Urothelium cell line (cell line): ENCODE measurements at regions not wholly inside any gene's neighbourhood (a gene's known extent, or its start where the extent isn't known, plus 50 kb on each side); places are given as distances from the start of the nearest gene placed in this dataset.
A peak's percentile ranks its signal among the peaks of the same experiment; 100 is the strongest.
"Not testable (repeated sequence)": the region's sequence is repeated elsewhere in the genome, so short reads cannot be mapped to it uniquely, and the experiment has no call there.

Source experiments
- DNase-seq: peaks from one replicate; pipeline ENCODE4 v3.0.0; 2011; ENCODE audit warnings: low spot score, mixed read lengths
- FAIRE-seq: peaks from 2 replicates; lab custom pipeline; 2011; peaks lifted over from hg19 to GRCh38; lab: Jason Lieb, UNC

- FAIRE-seq (no peak), DNase-seq (no peak)
These were observed 310.6 kb upstream of the MIR17HG start for GRCh38 chr13:91036886-91037285.

DNA sequence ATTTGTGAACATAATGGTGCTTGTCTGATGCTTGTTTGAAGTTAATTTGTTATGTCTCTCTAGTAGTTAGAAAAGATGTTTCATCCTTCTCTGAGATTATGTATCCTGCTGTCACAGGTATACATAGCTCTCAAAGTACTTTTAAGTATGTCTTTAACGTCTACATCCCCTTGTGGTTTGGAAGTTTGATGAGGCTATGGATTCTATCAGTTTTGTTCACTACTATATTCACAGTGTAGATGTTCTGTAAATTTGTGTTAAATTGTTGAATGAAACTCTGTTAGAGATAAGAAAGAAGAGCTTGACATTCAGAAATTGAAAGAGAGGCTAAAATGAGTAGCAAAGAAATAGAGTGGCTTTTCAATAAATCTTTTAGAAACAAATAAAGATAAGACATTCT is 304.6 kb upstream of the MIR17HG start:
- no peak for FAIRE-seq
- DNase-seq, result no peak

- no peak for FAIRE-seq
- DNase-seq, result peak; percentile 9
These were observed 302.0 kb upstream of the MIR17HG start for GRCh38 chr13:91045351-91046034.

DNA sequence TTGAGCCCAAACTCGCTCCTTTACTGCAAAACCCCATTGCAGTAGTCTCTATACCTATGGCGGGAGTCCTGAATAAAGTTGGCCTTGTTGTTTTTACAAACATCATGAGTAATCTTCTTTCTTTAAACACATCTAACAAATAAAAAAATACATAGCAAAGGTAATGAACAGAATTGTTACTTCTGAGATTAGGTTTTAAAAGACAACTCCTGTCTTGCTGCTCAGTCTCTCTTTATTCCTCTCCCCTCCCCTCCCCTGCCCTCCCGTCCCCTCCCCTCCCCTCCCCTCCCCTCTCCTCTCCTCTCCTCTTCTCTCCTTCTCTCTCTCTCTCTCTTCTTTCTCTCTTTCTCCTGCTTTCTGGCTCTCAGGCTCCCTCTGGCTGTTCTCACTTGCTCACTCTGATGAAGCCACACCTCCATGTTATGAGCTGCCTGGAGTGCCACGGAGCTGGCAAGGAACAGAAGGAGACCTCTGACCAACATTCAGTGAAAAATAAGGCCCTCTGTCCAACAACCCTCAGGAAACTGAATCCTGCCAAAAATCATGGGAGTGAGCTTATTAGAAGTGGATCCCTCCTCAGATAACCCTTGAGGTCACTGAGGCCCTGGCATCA is 300.7 kb upstream of the MIR17HG start:
- no peak for FAIRE-seq
- DNase-seq, result peak; percentile 3

DNA sequence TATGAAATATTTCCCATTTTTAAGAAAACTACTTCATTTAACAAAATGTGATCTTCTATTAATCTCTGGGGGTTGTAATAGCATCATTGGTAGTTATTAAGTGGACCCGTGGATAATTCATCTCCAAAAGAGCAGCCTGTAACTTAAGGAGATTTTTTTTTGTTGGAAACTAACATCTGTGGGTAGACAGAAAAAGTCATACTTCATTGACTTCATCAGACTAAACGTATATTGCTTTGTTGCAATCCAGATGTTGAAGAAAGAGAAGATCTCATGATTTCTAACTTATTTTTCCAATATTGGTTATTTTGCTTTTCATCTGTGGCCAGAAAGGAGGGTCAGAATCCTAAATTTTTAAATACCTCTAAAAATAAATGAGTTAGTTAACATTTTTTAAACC is 296.5 kb upstream of the MIR17HG start:
- DNase-seq (no peak), FAIRE-seq (no peak)

GRCh38 chr13:91052876-91053275 is 294.6 kb upstream of the MIR17HG start:
- FAIRE-seq (no peak), DNase-seq (no peak)

- no peak for DNase-seq
- no peak for FAIRE-seq
These were observed 294.0 kb upstream of the MIR17HG start for GRCh38 chr13:91053318-91054065.

DNA sequence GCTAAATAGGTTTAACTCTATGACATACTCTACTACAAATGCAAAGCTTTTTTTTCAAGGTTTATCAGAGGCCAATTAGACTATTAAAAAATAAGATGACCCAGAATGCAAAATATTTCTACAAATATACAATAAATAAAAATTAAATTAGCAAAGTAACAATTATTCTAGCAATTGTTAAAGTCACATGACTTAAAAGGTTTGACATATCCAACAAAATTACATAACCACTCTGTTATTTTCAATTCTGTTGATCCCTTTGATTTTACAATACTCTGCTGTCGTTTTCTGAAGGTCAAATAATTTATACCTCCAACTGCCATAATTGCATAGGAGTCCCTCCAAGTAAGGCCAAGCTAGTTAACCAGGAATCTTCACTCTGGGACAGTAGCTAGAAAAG is 292.6 kb upstream of the MIR17HG start:
- FAIRE-seq (no peak), DNase-seq (no peak)

DNA sequence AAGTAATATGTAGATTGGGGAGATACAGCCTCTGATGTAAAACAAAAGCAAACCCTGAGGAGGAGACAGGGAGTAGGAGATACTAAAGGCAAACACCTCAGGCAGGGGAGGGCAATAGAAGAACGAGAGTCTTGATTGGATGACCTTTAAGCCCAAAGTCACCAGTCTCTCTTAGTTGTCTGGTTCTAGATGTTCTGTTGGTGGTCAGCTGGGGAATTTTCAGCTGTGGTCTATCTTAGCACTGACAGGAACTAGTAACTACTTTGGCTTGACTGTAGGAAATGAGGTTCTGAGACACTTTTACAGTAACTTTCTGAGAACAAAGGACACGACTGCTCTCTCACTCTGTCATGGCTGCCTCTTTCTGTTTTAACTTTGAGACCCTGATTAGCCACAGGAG is 290.7 kb upstream of the MIR17HG start:
- no peak for DNase-seq
- FAIRE-seq, result no peak

- DNase-seq, FAIRE-seq: not testable (repeated sequence)
These were observed 290.0 kb upstream of the MIR17HG start for GRCh38 chr13:91057507-91057906.

- DNase-seq (peak; percentile 8), FAIRE-seq (no peak)
These were observed 289.4 kb upstream of the MIR17HG start for GRCh38 chr13:91058066-91058465.

DNA sequence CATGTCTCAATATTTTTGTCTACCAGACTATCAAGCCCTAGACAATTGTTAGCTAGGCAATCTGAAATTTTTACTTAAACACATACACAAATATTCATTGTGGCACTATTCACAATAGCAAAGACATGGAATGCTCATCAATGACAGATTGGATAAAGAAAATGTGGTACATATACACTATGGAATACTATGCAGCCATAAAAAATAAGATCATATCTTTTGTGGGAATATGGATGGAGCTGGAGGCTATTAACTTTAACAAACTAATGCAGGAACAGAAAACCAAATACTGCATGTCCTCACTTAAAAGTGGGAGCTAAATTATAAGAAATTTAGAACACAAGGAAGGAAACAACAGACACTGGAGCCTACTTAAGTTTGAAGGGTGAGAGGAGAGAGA is 288.6 kb upstream of the MIR17HG start:
- DNase-seq, result no peak
- no peak for FAIRE-seq

GRCh38 chr13:91066745-91067144 is 280.7 kb upstream of the MIR17HG start:
- no peak for FAIRE-seq
- DNase-seq, result no peak

GRCh38 chr13:91072486-91072885 is 275.0 kb upstream of the MIR17HG start:
- DNase-seq, result no peak
- no peak for FAIRE-seq

DNA sequence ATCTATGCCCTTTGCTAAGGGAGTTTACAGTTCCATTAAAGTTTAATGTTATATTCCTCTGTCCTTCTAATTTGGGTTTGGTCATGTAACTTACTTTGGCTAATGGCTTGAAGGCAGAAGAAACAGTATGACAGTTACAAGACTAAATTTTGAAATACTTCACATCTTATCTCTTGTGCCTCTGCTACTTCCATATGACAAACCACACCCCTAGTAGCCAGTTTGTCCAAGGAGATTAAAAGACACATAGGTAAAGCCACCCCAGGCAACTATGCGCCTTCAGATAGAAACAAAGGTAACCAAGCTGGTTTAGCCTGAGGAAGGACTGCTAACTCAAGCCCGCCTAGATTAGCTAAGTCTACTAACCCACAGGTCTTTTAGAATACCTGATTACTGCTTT is 273.4 kb upstream of the MIR17HG start:
- FAIRE-seq, result no peak
- no peak for DNase-seq

DNA sequence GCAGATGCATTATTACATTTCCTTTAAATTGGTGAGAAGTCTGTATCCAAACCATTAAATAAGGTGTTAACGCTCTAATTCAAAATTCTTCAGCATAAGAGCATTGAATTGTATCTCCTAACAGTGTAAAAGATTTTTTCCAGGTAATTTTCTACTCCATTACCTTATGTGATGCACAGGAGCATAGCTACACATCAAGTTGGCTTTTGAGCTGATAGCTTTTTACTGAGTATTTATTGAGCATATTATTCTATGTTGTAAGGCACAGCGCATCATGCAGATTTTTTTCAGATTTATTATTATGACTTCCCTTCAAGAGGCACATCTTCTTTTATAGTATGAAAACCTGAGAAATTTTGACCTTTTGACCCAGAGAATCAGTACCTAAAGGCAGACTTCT is 270.7 kb upstream of the MIR17HG start:
- DNase-seq (no peak), FAIRE-seq (no peak)

DNA sequence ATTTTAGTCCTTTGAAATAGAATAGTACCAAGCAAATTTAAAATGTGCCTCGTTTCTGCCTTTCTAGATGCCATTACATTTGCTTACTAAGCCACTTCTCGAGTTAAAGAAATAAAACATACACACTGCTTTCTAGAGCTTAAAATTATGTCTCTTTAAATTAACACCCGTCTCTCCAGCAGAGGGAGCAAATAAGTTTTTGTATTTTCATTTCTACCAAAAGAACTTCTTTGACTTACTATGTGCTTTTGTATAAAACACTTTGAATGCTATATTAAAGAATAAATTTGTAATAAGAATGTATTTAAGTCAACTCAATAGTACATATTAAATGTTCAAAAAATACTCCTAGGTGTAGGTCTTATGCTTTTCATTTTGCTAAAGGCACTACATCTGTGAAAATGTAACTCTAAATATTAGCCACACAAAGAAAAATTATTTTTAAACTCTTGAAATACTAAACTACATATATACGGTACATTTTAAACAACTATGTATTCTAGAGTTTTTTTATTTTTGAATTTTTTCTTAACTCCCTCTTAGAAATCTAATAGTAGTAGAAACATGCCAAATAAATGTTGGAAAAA is 269.3 kb upstream of the MIR17HG start:
- peak; percentile 2 for DNase-seq
- no peak for FAIRE-seq

DNA sequence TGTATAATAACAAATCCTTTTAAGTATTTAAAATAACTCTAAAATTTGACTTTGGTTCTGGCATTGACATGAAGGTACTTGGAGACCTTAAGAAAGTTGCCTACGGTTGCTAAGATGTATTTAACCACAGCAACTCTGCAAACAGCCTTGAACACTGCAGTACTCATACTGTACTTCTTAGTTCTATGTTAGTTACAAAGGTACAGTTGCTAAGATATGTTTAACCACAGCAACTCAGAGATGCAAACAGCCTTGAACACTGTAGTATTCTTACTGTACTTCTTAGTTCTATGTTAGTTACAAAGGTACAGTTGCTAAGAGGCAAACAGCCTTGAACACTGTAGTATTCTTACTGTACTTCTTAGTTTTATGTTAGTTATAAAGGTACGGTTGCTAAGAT is 268.3 kb upstream of the MIR17HG start:
- FAIRE-seq, result no peak
- DNase-seq, result no peak

DNA sequence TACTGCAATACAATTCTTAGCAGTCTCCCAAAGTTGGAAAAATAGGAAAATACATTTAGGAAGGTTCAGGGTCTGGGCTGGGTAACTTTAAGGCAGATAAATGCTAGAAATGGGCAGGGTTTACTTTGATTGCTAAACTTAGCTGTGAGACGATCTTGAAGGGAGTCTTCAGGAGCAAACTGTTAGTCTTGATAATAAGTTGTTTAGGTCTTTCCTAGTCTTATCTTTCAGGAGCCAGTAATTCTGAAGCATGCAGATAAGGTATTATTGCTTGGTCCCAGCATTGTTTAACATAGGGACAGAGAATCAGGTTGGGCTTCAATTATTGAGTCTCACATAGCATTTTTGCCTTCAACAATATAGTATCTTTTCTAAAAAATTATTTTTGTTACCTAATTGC is 262.4 kb upstream of the MIR17HG start:
- FAIRE-seq (no peak), DNase-seq (no peak)

DNA sequence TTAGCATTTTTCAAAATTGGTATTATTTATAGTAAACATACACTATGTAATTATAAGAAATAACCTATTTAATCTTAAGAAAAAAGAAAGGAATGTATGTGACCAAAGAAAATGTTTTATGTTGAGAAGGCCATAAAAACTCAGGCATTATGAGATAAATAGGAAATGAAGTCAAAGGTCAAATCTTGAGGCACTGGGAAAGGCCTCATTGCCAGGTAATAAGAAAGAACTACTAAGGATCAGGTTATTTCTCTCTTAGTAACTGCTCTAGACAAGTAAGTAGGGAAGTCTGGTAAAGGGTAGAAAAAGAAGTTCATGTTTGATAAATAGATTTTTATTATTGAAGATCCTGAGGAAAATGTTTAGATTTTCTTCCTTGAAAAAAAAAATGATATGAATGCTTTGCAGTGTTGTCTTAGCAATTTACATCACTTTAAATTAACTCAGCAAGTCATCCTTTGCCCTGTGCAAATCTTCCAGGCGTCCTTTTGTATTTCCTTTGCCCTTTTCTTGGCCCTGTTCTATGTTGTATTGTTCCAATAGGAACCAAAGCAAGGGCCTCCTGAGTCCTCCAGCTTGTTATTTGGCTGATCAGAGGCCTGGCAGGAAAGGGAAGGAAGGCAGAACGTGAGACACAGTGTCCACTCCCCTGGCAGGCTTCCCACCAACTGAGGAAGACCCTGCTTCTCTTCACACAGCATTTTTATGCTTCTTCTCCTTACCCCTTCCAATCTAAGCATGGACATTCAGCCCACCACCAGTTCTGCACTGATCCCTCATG is 260.4 kb upstream of the MIR17HG start:
- DNase-seq (no peak), FAIRE-seq (no peak)

DNA sequence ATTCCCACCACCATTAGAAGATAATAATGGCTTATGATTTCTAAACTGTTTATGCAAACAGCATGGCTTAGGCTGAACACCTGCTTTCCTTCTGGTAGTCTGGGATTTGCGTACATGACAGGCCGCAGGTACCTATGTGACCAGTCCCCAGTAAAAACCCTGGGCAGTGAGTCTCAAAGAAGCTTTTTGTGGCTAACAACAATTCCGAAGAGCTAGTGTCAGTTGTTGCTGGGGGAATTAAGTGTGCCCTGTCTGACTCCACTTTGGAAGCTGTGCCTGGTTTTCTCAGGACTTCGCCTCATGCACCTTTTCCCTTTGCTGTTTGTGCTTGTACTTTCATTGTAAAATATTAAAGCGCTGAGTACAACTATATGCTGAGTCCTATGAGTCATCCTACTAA is 250.2 kb upstream of the MIR17HG start:
- FAIRE-seq (no peak), DNase-seq (no peak)
